HepG2 (cell line): ENCODE measurements at regions not wholly inside any gene's neighbourhood (a gene's known extent, or its start where the extent isn't known, plus 50 kb on each side); places are given as distances from the start of the nearest gene placed in this dataset.

Source experiments
- ATAC-seq: fragments of 200-7000 bp; cut with Tn5 transposase; 3 replicates; pipeline ENCODE4 v1.9.1; 2020; ENCODE audit warnings: mild to moderate bottlenecking, moderate library complexity
- BruUV-seq: library from RNA; stranded (reverse); fragments of 400-500 nt; replicated peaks from 2 replicates; lab custom pipeline; 2021; lab: Mats Ljungman, UMichigan
- CTCF ChIA-PET: fragments of 300-600 bp; formaldehyde crosslinking; extraction: SDS; loops from one replicate; lab custom pipeline; 2021; ENCODE audit warnings: low total read pairs, inconsistent platforms, low intra/inter-chr PET ratio; lab: Yijun Ruan, JAX
- POLR2A ChIA-PET: fragments of 350-600 bp; sonication (Branson Sonifier 250); formaldehyde crosslinking; loops from one replicate; lab custom pipeline; 2020; ENCODE audit warnings: antibody characterized with exemption, inconsistent platforms; lab: Yijun Ruan, JAX
- DNase-seq: peaks from one replicate; pipeline ENCODE4 v3.0.0-alpha.2; 2015; ENCODE audit warnings: low spot score
- FAIRE-seq: peaks from 3 replicates; lab custom pipeline; 2011; peaks lifted over from hg19 to GRCh38; lab: Jason Lieb, UNC
- H2AFZ ChIP-seq: one replicate; pipeline ENCODE4 v1.6.1; 2011; ENCODE audit warnings: low read length, inconsistent platforms
- H3K27ac ChIP-seq: fragments of 300-600 bp; 3 replicates; pipeline ENCODE4 v1.8.0; 2011; ENCODE audit warnings: mixed run types, mild to moderate bottlenecking, mixed read lengths, low read length, inconsistent platforms; ENCODE audit not compliant: insufficient read depth; ENCODE audit errors: extremely low read length
- H3K27me3 ChIP-seq, 2 experiments: fragments of 200-600 bp in 1 of 2; 2 replicates in 1 of 2; 3 replicates in 1 of 2; pipeline versions ENCODE4 v1.6.0 to v1.8.0; 2011; ENCODE audit warnings: low read length in 2 of 2, mild to moderate bottlenecking in 2 of 2, moderate library complexity in 2 of 2, inconsistent platforms in 1 of 2; ENCODE audit not compliant: insufficient read depth in 2 of 2, control insufficient read depth in 1 of 2
- H3K36me3 ChIP-seq, 2 experiments: fragments of 200-600 bp in 1 of 2; replicated peaks in 1 of 2; 2 replicates in 1 of 2; 3 replicates in 1 of 2; pipeline versions ENCODE4 v1.5.1 to v1.8.0; 2011; ENCODE audit warnings: low read length in 2 of 2, inconsistent platforms in 1 of 2; ENCODE audit not compliant: insufficient read depth in 2 of 2, control insufficient read depth in 1 of 2
- H3K4me1 ChIP-seq: 2 replicates; pipeline ENCODE4 v1.5.1; 2012; ENCODE audit warnings: low read length, inconsistent platforms; ENCODE audit not compliant: insufficient read depth
- H3K4me2 ChIP-seq: 2 replicates; pipeline ENCODE4 v1.6.0; 2011; ENCODE audit warnings: low read depth, low read length, inconsistent platforms
- H3K4me3 ChIP-seq, 3 experiments: fragments of 200-600 bp in 1 of 3; sonication (generic), shearing (Covaris generic) in 1 of 3; replicated peaks in 1 of 3; 2 replicates each; pipeline ENCODE4 v1.5.1; 2011 to 2016; ENCODE audit warnings: low read length in 3 of 3, inconsistent platforms in 2 of 3, low read depth in 2 of 3, mild to moderate bottlenecking in 2 of 3, control low read depth in 1 of 3, mixed read lengths in 1 of 3; ENCODE audit not compliant: insufficient read depth in 1 of 3
- H3K79me2 ChIP-seq: one replicate; pipeline ENCODE4 v1.6.1; 2011; ENCODE audit warnings: low read length, inconsistent platforms; ENCODE audit not compliant: insufficient read depth
- H3K9ac ChIP-seq: 2 replicates; pipeline ENCODE4 v1.6.0; 2011; ENCODE audit warnings: mild to moderate bottlenecking, low read depth, low read length, inconsistent platforms; ENCODE audit not compliant: insufficient read depth
- H3K9me3 ChIP-seq: 2 replicates; pipeline ENCODE4 v1.5.1; 2012; ENCODE audit warnings: mild to moderate bottlenecking, low read length
- H4K20me1 ChIP-seq: 2 replicates; pipeline ENCODE4 v1.6.0; 2011; ENCODE audit warnings: inconsistent platforms, mild to moderate bottlenecking, low read length, moderate library complexity; ENCODE audit not compliant: insufficient read depth
- ATRX ChIP-seq: sonication (generic); formaldehyde crosslinking; IDR thresholded peaks from 2 replicates; pipeline ENCODE4 v1.4.0; 2020; ENCODE audit warnings: missing genetic modification reagents, borderline replicate concordance
- MTF1 ChIP-seq: sonication (generic); formaldehyde crosslinking; IDR thresholded peaks from 2 replicates; pipeline ENCODE4 v1.5.0; 2020; ENCODE audit warnings: missing genetic modification reagents
- ZNF263 ChIP-seq: sonication (generic); formaldehyde crosslinking; IDR thresholded peaks from 2 replicates; pipeline ENCODE4 v1.4.0; 2020; ENCODE audit warnings: missing genetic modification reagents
- ZNF383 ChIP-seq: sonication (generic); formaldehyde crosslinking; IDR thresholded peaks from 2 replicates; pipeline ENCODE4 v1.4.0; 2020; ENCODE audit warnings: missing genetic modification reagents, mild to moderate bottlenecking, borderline replicate concordance
- ZSCAN29 ChIP-seq: sonication (generic); formaldehyde crosslinking; conservative IDR thresholded peaks from 2 replicates; pipeline ENCODE4 v1.4.0; 2020; ENCODE audit warnings: mild to moderate bottlenecking, missing genetic modification reagents
- WGBS: methylation state at CpG from one replicate; pipeline ENCODE4 v1.1.6; 2017; ENCODE audit warnings: low lambda C conversion rate; 5-methylcytosine and 5-hydroxymethylcytosine counted together
- in situ Hi-C: cut with HindIII; loops from 2 replicates; pipeline ENCODE4 v1.10.0; 2017; ENCODE audit warnings: low pct_unique_long_range_greater_than_20kb; ENCODE audit not compliant: extremely low pct_ligation_motif_present
- intact Hi-C: fragments of 100-400 bp; cut with micrococcal nuclease; formaldehyde crosslinking; loops from one replicate; pipeline ENCODE4 v1.10.0; 2022; ENCODE audit not compliant: unreplicated experiment
- TF ChIP-seq, protein P1 (sequence below), 2 experiments: sonication (generic) in 1 of 2; formaldehyde crosslinking in 1 of 2; IDR thresholded peaks; 2 replicates each; pipeline versions ENCODE4 v1.6.1 to v1.9.0; 2014 to 2022; ENCODE audit warnings: antibody characterized with exemption in 1 of 2, borderline replicate concordance in 1 of 2, inconsistent platforms in 1 of 2, low read depth in 1 of 2, missing genetic modification reagents in 1 of 2
- TF ChIP-seq, protein P2 (sequence below): sonication (generic); formaldehyde crosslinking; IDR thresholded peaks from 2 replicates; pipeline ENCODE4 v1.4.0; 2020; ENCODE audit warnings: mild to moderate bottlenecking, missing genetic modification reagents

DNA sequence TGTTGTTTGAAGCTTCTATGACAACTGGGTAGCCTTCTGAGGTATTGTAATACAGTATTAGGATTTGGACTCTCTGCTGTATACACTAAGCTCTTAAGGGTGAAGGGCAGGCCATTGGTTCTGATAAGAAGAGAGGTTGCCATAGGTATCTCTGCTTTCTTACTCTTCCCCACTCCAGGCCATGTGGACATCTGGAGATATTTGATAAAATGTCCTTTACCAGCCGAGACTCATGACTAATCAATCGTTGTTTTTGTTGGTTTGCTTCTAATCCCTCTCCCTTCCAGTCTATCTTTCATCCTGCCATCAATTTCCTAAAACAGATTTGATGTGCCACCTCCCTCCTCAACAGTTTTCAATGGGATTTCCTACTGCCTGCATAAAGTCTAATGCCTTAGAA lies 64.6 kb upstream of the WDR26 start:
- H3K4me3 ChIP-seq = no peak overlapping the region
- intact Hi-C loops = no loop called here
- no peaks in the 10 kb centered on the region for H4K20me1 ChIP-seq
- ChIA-PET POLR2A (no interaction called here), CTCF (no interaction called here)
- H2AFZ ChIP-seq = no peak overlapping the region
- H3K36me3 ChIP-seq = no peaks in the 10 kb centered on the region
- DNase-seq = no peak
- H3K27ac ChIP-seq = no peak overlapping the region
- H3K27me3 ChIP-seq = peaks cover 1 to 6% of the 10 kb centered on the region in 2 experiments; a peak in 2 of 5 replicates
- ATAC-seq = no peak
- WGBS = 25% methylated on average over 2 of the region's 2 CpGs
- no peaks in the 10 kb centered on the region for H3K79me2 ChIP-seq
- H3K9ac ChIP-seq = no peak overlapping the region
- BruUV-seq = no TSS peak
- in situ Hi-C loops = no loop called here
- no peaks in the 10 kb centered on the region for H3K9me3 ChIP-seq
- FAIRE-seq = no peak
- no peak overlapping the region for H3K4me2 ChIP-seq
- no peak for TF ChIP-seq ZNF383 (CRISPR knock-in tag)
- TF ChIP-seq ATRX (CRISPR knock-in tag) = no peak
- TF ChIP-seq, protein P1, sequence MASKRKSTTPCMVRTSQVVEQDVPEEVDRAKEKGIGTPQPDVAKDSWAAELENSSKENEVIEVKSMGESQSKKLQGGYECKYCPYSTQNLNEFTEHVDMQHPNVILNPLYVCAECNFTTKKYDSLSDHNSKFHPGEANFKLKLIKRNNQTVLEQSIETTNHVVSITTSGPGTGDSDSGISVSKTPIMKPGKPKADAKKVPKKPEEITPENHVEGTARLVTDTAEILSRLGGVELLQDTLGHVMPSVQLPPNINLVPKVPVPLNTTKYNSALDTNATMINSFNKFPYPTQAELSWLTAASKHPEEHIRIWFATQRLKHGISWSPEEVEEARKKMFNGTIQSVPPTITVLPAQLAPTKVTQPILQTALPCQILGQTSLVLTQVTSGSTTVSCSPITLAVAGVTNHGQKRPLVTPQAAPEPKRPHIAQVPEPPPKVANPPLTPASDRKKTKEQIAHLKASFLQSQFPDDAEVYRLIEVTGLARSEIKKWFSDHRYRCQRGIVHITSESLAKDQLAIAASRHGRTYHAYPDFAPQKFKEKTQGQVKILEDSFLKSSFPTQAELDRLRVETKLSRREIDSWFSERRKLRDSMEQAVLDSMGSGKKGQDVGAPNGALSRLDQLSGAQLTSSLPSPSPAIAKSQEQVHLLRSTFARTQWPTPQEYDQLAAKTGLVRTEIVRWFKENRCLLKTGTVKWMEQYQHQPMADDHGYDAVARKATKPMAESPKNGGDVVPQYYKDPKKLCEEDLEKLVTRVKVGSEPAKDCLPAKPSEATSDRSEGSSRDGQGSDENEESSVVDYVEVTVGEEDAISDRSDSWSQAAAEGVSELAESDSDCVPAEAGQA (IDR thresholded peaks at IDR 0.05; ENCODE audit: low read depth) = no peak
- TF ChIP-seq, protein P1 (CRISPR knock-in tag; IDR thresholded peaks at IDR 0.05; ENCODE audit: borderline replicate concordance) = no peak
- TF ChIP-seq ZNF263 = no peak
- no peak for TF ChIP-seq MTF1 (CRISPR knock-in tag)
- TF ChIP-seq, protein P2, sequence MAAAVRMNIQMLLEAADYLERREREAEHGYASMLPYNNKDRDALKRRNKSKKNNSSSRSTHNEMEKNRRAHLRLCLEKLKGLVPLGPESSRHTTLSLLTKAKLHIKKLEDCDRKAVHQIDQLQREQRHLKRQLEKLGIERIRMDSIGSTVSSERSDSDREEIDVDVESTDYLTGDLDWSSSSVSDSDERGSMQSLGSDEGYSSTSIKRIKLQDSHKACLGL (CRISPR knock-in tag) = no peak
- TF ChIP-seq ZSCAN29 = no peak
- TF ChIP-seq, all 625 proteins: peak for 0
- peaks cover 24% of the 10 kb centered on the region for H3K4me1 ChIP-seq
